ENCODE measurements at regions not wholly inside any gene's neighbourhood (a gene's known extent, or its start where the extent isn't known, plus 50 kb on each side); places are given as distances from the start of the nearest gene placed in this dataset.

GRCh38 chr5:53340956-53341750 is 139.3 kb upstream of the FST start:
- no peaks in the 10 kb centered on the region for H3K9me3 ChIP-seq (ENCODE audit: insufficient read depth, low read depth)
- no peak overlapping the region for H3K27ac ChIP-seq
- H4K20me1 ChIP-seq (ENCODE audit: insufficient read depth): no peaks in the 10 kb centered on the region
- H3F3A ChIP-seq (ENCODE audit: insufficient read depth, low read depth): no peaks in the 10 kb centered on the region
- H2AFZ ChIP-seq: no peak overlapping the region
- H3K27me3 ChIP-seq (ENCODE audit: insufficient read depth, low read depth): no peaks in the 10 kb centered on the region
- BruUV-seq (replicated peaks): no TSS peak
- TF ChIP-seq CTCF (conservative IDR thresholded peaks at IDR 0.05): no peak
- no peak for TF ChIP-seq EZH2 (IDR thresholded peaks at IDR 0.05; ENCODE audit: low read depth)
- no peak overlapping the region for H3K4me3 ChIP-seq
- no peaks in the 10 kb centered on the region for H3K36me3 ChIP-seq (ENCODE audit: low read depth)
- no peaks in the 10 kb centered on the region for H3K9me2 ChIP-seq (ENCODE audit: insufficient read depth)
- H3K4me2 ChIP-seq: no peak overlapping the region
- no peaks in the 10 kb centered on the region for H3K4me1 ChIP-seq (replicated peaks; ENCODE audit: insufficient read depth)
- ChIA-PET POLR2A (ENCODE audit: unreplicated experiment) (no interaction called here), CTCF (no interaction called here)
- no peaks in the 10 kb centered on the region for H3K79me2 ChIP-seq (ENCODE audit: low read depth)
- DNase-seq: no peak
- intact Hi-C loops (cut with micrococcal nuclease; ENCODE audit: unreplicated experiment): no loop called here

- ChIA-PET POLR2A (ENCODE audit: unreplicated experiment) (no interaction called here), CTCF (no interaction called here)
- Histone ChIP-seq H3K9me2 (ENCODE audit: insufficient read depth) (no peaks in the 10 kb centered on the region), H3K27ac (no peak overlapping the region), H3K79me2 (ENCODE audit: low read depth) (no peaks in the 10 kb centered on the region), H3K4me3 (no peak overlapping the region), H3K4me2 (no peak overlapping the region), H4K20me1 (ENCODE audit: insufficient read depth) (no peaks in the 10 kb centered on the region), H2AFZ (no peak overlapping the region), H3K36me3 (ENCODE audit: low read depth) (no peaks in the 10 kb centered on the region), H3F3A (ENCODE audit: insufficient read depth, low read depth) (no peaks in the 10 kb centered on the region), H3K4me1 (replicated peaks; ENCODE audit: insufficient read depth) (no peaks in the 10 kb centered on the region), H3K9me3 (ENCODE audit: insufficient read depth, low read depth) (no peaks in the 10 kb centered on the region), H3K27me3 (ENCODE audit: insufficient read depth, low read depth) (no peaks in the 10 kb centered on the region)
- no peak for DNase-seq
- intact Hi-C loops (cut with micrococcal nuclease; ENCODE audit: unreplicated experiment): no loop called here
- BruUV-seq (replicated peaks): no TSS peak
- TF ChIP-seq CTCF (conservative IDR thresholded peaks at IDR 0.05) (no peak), EZH2 (IDR thresholded peaks at IDR 0.05; ENCODE audit: low read depth) (no peak)
Measured at GRCh38 chr5:53342236-53342635, 138.2 kb upstream of the FST start.

- H3F3A ChIP-seq (ENCODE audit: insufficient read depth, low read depth): no peaks in the 10 kb centered on the region
- ChIA-PET CTCF (no interaction called here), POLR2A (ENCODE audit: unreplicated experiment) (no interaction called here)
- H3K9me2 ChIP-seq (ENCODE audit: insufficient read depth): no peaks in the 10 kb centered on the region
- H3K27me3 ChIP-seq (ENCODE audit: insufficient read depth, low read depth): no peaks in the 10 kb centered on the region
- no peak overlapping the region for H2AFZ ChIP-seq
- DNase-seq: peak in 1 of 2 experiments; percentile 19
- no peak overlapping the region for H3K27ac ChIP-seq
- TF ChIP-seq EZH2 (IDR thresholded peaks at IDR 0.05; ENCODE audit: low read depth) (no peak), CTCF (conservative IDR thresholded peaks at IDR 0.05) (no peak)
- no peaks in the 10 kb centered on the region for H4K20me1 ChIP-seq (ENCODE audit: insufficient read depth)
- no peaks in the 10 kb centered on the region for H3K4me1 ChIP-seq (replicated peaks; ENCODE audit: insufficient read depth)
- no peaks in the 10 kb centered on the region for H3K9me3 ChIP-seq (ENCODE audit: insufficient read depth, low read depth)
- BruUV-seq (replicated peaks): no TSS peak
- no peaks in the 10 kb centered on the region for H3K79me2 ChIP-seq (ENCODE audit: low read depth)
- intact Hi-C loops (cut with micrococcal nuclease; ENCODE audit: unreplicated experiment): no loop called here
- H3K36me3 ChIP-seq (ENCODE audit: low read depth): no peaks in the 10 kb centered on the region
- H3K4me2 ChIP-seq: no peak overlapping the region
- H3K4me3 ChIP-seq: no peak overlapping the region
Measured at GRCh38 chr5:53343187-53343586, 137.2 kb upstream of the FST start.

All from PC-9 (cell line).